GM21528 (cell line): ENCODE measurements at regions not wholly inside any gene's neighbourhood (a gene's known extent, or its start where the extent isn't known, plus 50 kb on each side); places are given as distances from the start of the nearest gene placed in this dataset.
"Not testable (repeated sequence)": the region's sequence is repeated elsewhere in the genome, so short reads cannot be mapped to it uniquely, and the experiment has no call there.

Source experiments
- ATAC-seq: cut with Tn5 transposase; IDR thresholded peaks from one replicate; pipeline ENCODE4 v1.9.1; 2021; ENCODE audit warnings: mild to moderate bottlenecking, moderate library complexity; ENCODE audit not compliant: unreplicated experiment, low FRiP score

GRCh38 chr4:111020476-111020875, 397.6 kb upstream of the PITX2 start:
- no peak for ATAC-seq

DNA sequence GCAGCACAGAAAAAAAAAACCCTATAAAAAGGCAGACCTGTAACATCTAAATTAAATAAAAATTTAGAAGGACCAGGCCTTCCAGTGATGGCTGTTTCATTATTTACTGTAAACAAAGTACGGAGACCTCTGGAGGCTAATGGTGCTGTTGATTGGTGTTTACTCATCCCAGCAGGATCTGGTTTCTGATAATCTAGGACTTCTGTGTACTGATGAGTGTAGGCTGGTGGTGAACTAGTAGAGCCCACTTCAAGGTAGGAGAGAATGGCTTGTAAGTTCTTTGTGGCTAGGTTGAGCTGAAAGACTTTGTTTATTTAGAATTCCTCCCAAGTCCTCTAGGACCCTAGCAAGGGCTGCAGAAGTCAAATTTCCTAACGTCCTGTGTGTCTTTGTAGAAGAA, 398.1 kb upstream of the PITX2 start:
- ATAC-seq = no peak

DNA sequence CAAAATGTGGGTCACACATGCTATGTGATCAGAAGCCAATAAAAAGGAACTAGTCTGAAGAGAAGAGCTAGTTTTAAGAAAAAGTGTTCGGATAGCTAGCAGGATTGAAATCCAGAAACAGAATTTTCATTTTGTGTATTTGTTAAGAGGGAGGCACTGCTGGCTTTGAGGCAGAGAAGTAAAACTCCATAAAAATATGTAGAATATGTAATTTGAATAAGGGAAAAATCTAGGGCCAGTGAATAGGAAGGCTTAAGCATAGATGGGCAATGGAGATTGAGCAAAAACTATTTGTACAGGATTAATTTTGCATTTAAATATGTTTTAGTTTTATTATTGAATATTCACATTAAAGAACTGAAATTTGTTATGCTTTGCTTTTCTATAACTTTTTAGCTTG, 399.9 kb upstream of the PITX2 start:
- no peak for ATAC-seq

DNA sequence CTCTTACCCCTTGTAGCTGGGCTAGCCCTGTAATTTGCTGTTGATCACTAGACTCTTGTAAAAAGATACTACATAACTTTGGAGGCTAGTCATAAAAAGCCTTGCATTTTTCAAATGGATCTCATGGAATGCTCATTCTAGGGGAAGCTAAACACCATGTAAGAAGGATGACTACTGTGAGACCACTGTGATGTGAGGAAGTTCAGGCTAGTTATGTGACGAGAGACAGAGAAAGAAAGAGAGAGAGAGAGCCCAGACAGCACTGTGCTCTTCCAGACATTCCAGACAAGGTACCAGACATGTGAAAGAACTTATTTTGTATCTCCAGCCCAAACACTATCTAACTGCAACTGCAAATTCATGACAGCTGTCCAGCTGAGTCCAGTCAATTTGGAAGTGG, 404.6 kb upstream of the PITX2 start:
- no peak for ATAC-seq

DNA sequence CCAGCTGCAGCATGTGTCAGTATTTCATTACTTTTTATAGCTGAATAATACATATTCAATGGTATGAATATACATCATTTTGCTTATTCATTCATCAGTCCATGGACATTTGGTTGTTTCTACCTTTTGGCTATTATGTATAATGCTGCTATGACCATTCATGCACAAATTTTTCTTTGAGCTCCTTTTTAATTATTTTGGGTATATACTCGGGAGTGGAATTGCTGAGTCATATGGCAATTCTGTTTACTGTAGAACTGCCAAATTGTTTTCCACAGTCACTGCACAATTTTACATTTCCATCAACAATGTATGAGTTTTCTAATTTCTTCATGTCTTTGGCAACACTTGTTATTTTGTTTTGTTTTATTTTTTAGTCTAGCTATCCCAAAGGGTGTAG, 405.9 kb upstream of the PITX2 start:
- no peak for ATAC-seq

- ATAC-seq = no peak
Observed at GRCh38 chr4:111031001-111031579, 408.2 kb upstream of the PITX2 start.

- ATAC-seq = no peak
Observed at GRCh38 chr4:111031596-111031995, 408.7 kb upstream of the PITX2 start.

DNA sequence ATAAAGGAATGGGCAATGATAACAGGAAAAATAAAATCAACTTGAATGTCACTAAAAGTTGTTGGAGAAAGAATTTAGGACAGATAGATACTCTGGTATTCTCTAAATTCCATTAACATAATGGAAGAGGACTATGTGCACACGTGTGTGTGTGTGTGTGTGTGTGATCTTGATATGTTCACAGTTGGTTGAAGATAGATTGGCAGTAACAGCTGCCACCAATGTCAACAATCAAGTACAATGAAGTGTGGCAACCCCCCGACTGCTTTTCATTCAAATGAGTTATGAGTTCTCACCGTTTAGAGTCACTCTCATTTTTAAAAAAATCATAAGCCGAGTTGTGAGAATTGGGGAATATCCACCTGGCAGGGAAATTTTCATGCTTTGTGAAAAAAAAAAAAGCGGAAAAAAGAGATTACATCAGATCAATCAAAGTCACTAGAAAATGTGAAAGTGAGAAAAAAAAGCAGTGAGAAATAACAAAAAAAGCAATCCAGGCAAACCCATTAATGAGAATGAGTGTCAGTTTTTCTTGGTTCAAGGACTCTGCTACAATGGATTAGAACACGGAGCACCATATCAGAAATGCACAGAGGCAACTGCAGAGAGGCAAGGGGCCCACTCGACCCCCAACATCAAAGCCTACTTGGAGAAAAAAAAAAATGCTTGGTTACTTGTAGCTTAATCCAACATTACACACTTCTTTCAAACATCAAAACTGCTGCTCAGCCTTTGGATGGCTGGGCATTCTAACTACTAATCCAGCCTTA, 414.9 kb upstream of the PITX2 start:
- no peak for ATAC-seq

GRCh38 chr4:111040904-111041303, 418.0 kb upstream of the PITX2 start:
- ATAC-seq = no peak

DNA sequence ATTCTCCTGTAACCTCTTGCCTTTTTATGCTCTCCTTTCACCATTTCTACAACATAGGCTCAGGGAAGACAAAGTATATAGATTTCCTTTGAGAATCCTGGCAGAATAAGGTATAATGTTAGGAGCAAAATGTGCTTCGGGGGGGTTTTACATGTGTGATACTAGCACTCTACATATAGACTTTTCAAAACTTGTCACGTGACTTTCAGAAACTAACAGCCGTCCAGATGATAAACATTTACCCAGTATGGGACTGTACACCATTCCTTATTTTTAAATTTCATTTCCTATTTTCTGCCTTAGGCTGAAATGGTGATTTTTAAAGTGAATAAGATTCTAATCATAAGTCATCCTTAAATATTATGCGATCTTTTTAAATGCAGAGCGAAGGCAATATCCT, 420.4 kb upstream of the PITX2 start:
- ATAC-seq = no peak

DNA sequence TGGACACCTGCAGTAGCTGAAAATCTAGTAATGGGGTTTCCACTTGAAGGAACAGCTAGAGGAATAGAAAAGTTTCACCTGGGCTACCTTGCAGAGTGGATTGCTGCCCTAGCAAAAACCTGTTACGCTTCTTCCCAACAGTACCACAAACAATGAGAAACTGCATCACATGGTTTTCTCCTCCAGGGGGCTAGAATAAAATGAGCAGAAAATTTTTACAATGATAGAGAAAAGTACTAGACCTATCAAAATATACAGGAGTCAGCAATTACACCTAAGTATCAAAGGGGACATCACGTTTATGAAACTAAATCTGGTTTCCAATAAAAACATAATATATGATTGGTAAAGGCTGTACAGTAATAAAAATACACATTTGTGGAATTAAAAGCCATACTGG, 423.1 kb upstream of the PITX2 start:
- ATAC-seq = no peak

DNA sequence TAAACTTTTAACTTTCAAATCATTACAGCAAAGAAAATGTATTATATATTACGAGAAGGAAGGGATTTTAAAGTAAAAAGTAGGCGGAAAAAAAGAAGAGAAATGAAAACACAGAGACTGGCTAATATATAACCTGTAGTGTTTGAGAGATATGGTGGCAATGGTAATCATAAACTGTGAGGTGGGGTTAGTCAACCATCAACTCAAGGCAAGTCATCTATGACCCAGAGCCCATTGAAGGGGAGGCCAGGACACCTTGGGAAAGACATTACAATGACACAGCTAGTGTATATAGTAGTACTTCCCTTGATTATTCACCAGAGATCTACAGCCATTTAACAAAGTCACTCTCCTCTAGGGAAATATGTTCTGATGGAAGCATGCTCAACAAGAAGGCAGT, 423.9 kb upstream of the PITX2 start:
- peak; percentile 67 for ATAC-seq

DNA sequence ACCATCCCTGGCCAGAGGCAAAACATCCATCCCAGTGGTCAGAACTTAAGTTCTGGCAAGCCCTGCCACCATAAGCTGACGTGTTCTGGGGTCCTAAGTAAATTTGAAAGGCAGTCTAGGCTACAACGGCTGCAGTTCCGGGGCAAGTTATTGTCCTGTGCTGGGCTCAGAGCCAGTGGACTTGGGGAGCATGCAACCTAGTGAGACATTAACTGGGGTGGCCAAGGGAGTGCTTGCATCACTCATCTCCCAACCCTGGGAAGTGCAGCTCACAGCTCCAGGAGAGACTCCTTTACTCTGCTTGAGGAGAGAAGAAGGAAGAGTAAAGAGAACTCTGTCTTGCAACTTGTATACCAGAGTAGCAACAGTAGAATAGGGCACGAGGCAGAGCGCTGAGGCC, 425.4 kb upstream of the PITX2 start:
- no peak for ATAC-seq

DNA sequence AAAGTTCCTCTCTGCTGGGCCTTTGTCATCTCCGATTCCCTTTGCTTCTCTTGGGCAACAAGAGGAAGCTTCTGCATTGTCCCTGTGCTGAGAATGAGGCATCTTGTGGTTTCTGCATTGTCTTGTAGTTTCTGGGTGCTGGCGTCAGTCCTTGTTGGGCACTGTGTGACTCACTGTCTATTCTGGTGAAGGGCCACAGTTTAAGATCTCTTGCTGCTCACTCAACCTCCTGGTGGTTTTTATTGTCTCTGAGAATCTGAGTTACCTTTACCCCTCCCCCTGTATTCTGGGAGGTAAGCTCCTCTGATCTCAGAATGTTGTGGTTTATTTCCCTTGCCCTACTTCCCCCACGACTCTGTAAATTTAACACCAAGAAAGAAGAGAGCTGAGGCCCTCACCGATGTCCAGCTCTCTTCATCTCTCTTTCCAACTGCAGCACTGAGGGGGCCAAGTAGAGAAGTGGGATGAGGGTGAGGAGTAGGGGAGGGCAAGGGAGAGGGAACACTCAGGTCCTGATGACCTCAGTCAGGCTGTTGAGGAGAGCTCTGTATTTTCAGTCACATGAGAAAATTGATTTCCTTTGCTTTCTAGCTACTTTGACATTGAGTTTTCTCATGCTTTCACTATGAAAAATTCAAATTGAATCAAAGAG, 441.6 kb upstream of the PITX2 start:
- ATAC-seq = no peak

DNA sequence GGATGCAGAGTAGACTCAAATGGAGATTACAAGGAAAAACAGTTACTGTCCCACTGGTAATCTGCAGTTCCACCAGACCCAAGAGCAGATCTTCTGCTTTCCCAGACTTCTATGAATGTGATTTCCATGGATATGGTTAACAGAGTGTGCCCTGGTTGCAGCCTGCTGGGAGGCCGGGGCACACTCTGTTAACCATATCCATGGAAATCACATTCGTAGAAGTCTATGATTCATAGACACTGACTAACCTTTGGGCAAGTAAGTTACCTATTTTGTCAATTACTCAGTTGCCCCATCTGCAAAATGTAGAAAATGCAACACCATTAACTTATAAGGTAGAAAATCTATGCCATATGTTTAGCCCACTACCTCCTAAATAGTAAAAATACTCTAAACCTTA, 443.1 kb upstream of the PITX2 start:
- no peak for ATAC-seq

DNA sequence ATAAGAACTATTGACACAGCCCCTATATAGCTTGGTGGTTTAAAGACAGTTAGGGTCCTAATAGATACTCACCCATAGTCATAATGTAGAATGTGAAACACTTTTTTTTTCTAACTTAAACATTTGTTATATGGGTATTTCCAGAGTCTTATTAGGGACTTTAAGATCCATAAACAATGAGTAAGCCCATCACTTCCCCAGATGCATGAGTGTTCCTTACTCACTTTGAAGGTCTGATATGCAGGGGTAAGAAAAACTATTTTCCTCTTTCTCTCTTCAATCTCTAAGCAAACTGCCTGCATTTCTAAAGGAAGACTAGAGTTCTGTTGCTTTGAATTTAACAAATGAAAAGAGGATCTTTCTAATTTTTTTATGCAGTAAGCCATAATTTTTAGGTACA, 443.6 kb upstream of the PITX2 start:
- ATAC-seq = no peak

DNA sequence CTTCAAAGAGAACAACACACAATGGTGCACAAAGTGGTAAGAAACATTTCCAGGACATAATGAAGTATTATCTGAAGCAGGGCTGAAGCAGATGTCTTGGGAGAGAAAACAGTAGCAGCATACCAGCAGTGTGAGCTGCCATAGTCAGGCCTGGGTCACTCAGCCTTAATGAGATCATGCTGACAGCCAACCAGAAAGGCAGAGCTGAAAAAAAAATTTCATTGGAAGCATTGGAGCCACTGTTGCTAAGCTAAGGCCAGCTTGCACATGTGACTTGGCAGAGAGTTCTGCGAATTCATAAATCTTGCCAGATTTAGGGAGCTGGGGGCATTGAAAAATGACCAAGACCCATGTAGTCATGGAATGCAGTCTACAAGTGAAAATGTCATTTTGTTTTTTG, 444.0 kb upstream of the PITX2 start:
- no peak for ATAC-seq

GRCh38 chr4:111068883-111069282, 446.0 kb upstream of the PITX2 start:
- ATAC-seq = no peak

- no peak for ATAC-seq
Observed at GRCh38 chr4:111070390-111070789, 447.5 kb upstream of the PITX2 start.

DNA sequence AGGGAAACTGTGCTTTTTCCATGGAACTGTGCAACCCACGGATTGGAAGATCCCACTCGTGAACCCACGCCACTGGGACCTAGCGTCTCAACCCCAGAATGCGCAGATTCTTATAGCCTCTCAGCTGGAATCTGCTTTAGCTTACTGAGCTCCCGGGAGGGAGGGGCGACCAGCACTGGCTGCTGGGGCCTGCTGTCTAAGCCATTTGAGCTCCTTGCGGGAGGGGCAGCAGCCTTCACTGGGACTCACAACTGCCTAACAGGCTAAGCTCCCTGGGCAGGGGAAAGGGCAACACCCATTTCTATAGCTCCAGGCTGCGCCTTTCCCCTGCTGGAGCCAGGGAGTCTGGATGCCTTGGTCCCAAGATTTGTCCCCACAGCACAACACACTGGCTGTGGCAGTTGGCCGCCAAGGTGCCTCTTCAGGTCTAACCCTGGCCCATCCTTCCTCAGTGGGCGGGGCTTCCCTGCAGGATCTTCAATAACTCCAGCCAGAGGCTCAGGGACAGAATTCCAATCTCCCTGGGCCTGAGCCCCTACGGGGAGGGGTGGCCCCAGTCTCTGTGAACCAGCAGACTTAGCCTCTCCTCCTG, 451.7 kb upstream of the PITX2 start:
- no peak for ATAC-seq

GRCh38 chr4:111076299-111076698, 453.4 kb upstream of the PITX2 start:
- ATAC-seq = not testable (repeated sequence)

GRCh38 chr4:111108153-111108552, 485.3 kb upstream of the PITX2 start:
- no peak for ATAC-seq
